MM.1S (cell line): ENCODE measurements at regions not wholly inside any gene's neighbourhood (a gene's known extent, or its start where the extent isn't known, plus 50 kb on each side); places are given as distances from the start of the nearest gene placed in this dataset.

Experiments
- DNase-seq: peaks from one replicate; pipeline ENCODE4 v3.0.0-alpha.2; 2015
- H2AFZ ChIP-seq: fragments of 300-600 bp; sonication (generic); 2 replicates; pipeline ENCODE4 v1.6.0; 2016; ENCODE audit warnings: antibody characterized with exemption, low read length
- H3F3A ChIP-seq: fragments of 300-600 bp; sonication (generic); 2 replicates; pipeline ENCODE4 v1.6.1; 2016; ENCODE audit warnings: mild to moderate bottlenecking, antibody characterized with exemption, low read length, moderate library complexity, mixed read lengths; ENCODE audit not compliant: insufficient read depth
- H3K27ac ChIP-seq: fragments of 300-600 bp; sonication (generic); 2 replicates; pipeline ENCODE4 v1.5.1; 2016; ENCODE audit warnings: mild to moderate bottlenecking, low read length
- H3K27me3 ChIP-seq: fragments of 300-600 bp; sonication (generic); replicated peaks from 2 replicates; pipeline ENCODE4 v1.6.0; 2016; ENCODE audit warnings: low read length; ENCODE audit not compliant: insufficient read depth
- H3K36me3 ChIP-seq: fragments of 300-600 bp; sonication (generic); replicated peaks from 2 replicates; pipeline ENCODE4 v1.6.1; 2016; ENCODE audit warnings: mild to moderate bottlenecking, low read length, mixed read lengths; ENCODE audit not compliant: insufficient read depth
- H3K4me1 ChIP-seq: fragments of 300-600 bp; sonication (generic); 2 replicates; pipeline ENCODE4 v1.6.1; 2016; ENCODE audit warnings: low read length, mixed read lengths
- H3K4me2 ChIP-seq: fragments of 300-600 bp; sonication (generic); 2 replicates; pipeline ENCODE4 v1.6.0; 2016; ENCODE audit warnings: low read depth, low read length
- H3K4me3 ChIP-seq: fragments of 300-600 bp; sonication (generic); 2 replicates; pipeline ENCODE4 v1.5.1; 2016; ENCODE audit warnings: low read length, mixed read lengths
- H3K79me2 ChIP-seq: fragments of 300-600 bp; sonication (generic); 2 replicates; pipeline ENCODE4 v1.6.1; 2016; ENCODE audit warnings: mixed run types, low read length, mixed read lengths
- H3K9ac ChIP-seq: fragments of 300-600 bp; sonication (generic); 2 replicates; pipeline ENCODE4 v1.6.1; 2016; ENCODE audit warnings: low read length, mixed read lengths
- H3K9me2 ChIP-seq: fragments of 300-600 bp; sonication (generic); replicated peaks from 2 replicates; pipeline ENCODE4 v1.6.1; 2016; ENCODE audit warnings: mild to moderate bottlenecking, low read length, mixed read lengths; ENCODE audit not compliant: insufficient read depth
- H3K9me3 ChIP-seq: fragments of 300-600 bp; sonication (generic); replicated peaks from 2 replicates; pipeline ENCODE4 v1.6.1; 2016; ENCODE audit warnings: mild to moderate bottlenecking, low read length, mixed read lengths; ENCODE audit not compliant: insufficient read depth
- H4K20me1 ChIP-seq: fragments of 300-600 bp; sonication (generic); 2 replicates; pipeline ENCODE4 v1.6.1; 2016; ENCODE audit warnings: mild to moderate bottlenecking, low read length, moderate library complexity, mixed read lengths; ENCODE audit not compliant: insufficient read depth
- EZH2 ChIP-seq: fragments of 300-600 bp; sonication (generic); optimal IDR thresholded peaks from 2 replicates; pipeline ENCODE3; 2017; ENCODE audit warnings: low read depth, mild to moderate bottlenecking, antibody characterized with exemption, low read length, mixed read lengths
- EZH2phosphoT487 ChIP-seq: fragments of 300-600 bp; sonication (generic); IDR thresholded peaks from 2 replicates; pipeline ENCODE4 v1.6.1; 2018; ENCODE audit warnings: antibody characterized with exemption, low read length
- TF ChIP-seq, protein P1 (sequence below): fragments of 300-600 bp; sonication (generic); IDR thresholded peaks from 2 replicates; pipeline ENCODE4 v1.5.1; 2016; ENCODE audit warnings: antibody characterized with exemption, low read length, mixed read lengths

DNA sequence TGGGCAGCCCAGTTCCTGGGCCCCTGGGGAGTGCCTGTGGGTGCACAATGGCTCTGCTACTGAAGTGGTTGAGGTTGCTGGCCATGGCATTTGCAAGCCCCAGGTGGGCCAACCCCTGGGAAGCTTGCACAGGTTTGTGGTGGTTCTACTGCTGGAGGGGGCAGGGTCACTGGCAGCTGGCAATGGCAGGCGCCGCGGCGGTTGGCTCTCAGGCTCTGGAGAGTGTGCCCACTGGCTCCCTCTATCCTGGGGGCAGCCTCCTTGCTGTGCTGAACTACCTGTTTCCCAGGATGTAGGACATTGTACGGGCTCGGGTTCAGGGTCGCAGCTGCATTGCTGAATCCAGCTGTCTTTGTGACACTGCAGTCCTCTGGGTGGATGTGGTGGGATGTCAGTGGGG lies 180.2 kb upstream of the HES1 start:
- no peaks in the 10 kb centered on the region for H3K9me2 ChIP-seq
- no peak overlapping the region for H3K4me2 ChIP-seq
- TF ChIP-seq EZH2phosphoT487 (no peak), EZH2 (no peak)
- TF ChIP-seq, protein P1, sequence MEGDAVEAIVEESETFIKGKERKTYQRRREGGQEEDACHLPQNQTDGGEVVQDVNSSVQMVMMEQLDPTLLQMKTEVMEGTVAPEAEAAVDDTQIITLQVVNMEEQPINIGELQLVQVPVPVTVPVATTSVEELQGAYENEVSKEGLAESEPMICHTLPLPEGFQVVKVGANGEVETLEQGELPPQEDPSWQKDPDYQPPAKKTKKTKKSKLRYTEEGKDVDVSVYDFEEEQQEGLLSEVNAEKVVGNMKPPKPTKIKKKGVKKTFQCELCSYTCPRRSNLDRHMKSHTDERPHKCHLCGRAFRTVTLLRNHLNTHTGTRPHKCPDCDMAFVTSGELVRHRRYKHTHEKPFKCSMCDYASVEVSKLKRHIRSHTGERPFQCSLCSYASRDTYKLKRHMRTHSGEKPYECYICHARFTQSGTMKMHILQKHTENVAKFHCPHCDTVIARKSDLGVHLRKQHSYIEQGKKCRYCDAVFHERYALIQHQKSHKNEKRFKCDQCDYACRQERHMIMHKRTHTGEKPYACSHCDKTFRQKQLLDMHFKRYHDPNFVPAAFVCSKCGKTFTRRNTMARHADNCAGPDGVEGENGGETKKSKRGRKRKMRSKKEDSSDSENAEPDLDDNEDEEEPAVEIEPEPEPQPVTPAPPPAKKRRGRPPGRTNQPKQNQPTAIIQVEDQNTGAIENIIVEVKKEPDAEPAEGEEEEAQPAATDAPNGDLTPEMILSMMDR = no peak
- DNase-seq = no peak
- no peaks in the 10 kb centered on the region for H3K79me2 ChIP-seq
- H3F3A ChIP-seq = no peaks in the 10 kb centered on the region
- no peak overlapping the region for H3K27ac ChIP-seq
- H4K20me1 ChIP-seq = no peaks in the 10 kb centered on the region
- no peak overlapping the region for H3K4me3 ChIP-seq
- no peak overlapping the region for H2AFZ ChIP-seq
- H3K9me3 ChIP-seq = no peaks in the 10 kb centered on the region
- no peak overlapping the region for H3K9ac ChIP-seq
- H3K27me3 ChIP-seq = no peaks in the 10 kb centered on the region
- H3K36me3 ChIP-seq = no peaks in the 10 kb centered on the region
- no peaks in the 10 kb centered on the region for H3K4me1 ChIP-seq

DNA sequence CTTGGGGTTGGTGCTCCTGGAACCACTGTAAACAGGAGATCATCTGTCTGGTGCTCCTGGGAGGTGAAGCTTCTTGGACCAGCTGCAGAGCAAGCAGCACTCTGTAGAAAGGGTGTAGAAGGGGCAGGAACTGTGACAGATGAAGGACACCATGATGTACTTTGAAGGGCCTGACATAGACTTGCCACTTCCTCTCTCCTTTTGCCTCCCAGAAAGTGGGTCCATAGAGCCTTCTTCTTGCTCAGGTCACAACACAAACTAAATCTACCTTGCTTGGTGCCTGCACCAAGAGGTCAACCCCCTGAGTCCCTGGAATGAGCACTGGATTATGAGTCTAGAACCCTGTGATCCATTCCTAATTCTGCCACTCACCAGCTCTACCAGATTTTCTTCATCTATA lies 176.1 kb upstream of the HES1 start:
- Histone ChIP-seq H3K9ac (no peak overlapping the region), H3K4me3 (no peak overlapping the region), H3K79me2 (no peaks in the 10 kb centered on the region), H3K4me2 (no peak overlapping the region), H3K9me2 (no peaks in the 10 kb centered on the region), H3K27me3 (no peaks in the 10 kb centered on the region), H3K9me3 (no peaks in the 10 kb centered on the region), H3F3A (peaks cover 8% of the 10 kb centered on the region), H3K27ac (no peak overlapping the region), H3K4me1 (peaks cover 26% of the 10 kb centered on the region), H4K20me1 (no peaks in the 10 kb centered on the region), H2AFZ (no peak overlapping the region), H3K36me3 (no peaks in the 10 kb centered on the region)
- TF ChIP-seq EZH2 (no peak), EZH2phosphoT487 (no peak)
- TF ChIP-seq, protein P1 = no peak
- DNase-seq = no peak

DNA sequence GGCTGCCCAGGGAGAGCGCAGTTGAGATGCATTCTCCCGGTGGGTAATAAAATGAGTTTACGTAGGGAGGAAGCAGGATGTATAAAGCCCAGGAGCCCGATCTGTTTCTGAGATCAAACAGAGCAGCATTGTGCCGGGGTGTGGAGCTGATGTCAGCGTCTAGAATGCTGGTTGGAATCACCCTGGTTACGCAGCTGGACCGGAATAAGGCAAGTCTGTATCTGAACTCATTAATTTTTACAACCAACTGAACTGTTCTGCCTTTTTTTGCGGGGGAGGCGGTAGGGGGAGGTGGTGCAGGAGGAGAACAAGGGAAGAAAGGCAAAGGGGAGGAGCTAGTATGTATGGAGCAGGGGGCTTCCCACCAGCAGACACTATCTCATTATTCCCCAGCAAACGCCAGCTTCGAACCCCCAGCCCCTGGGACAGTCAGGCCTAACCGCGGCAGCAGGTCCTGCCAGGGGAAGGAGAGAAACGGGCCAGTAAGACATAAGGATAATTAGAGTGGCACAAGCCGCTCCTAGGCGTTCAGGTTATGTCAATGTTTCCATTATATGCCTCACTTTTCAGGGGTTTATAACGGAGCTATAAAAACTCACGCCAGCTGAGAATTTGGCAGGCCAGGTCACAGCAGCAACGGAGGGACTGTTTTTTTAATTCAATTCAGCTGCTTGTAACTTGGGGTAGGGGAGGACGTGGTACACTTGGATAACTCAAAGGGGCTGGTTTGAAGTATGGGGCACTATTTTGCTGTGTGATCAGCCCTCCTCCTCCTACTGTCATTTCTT lies 175.3 kb upstream of the HES1 start:
- H3K27me3 ChIP-seq = no peaks in the 10 kb centered on the region

More for the DNA sequence above, 175.3 kb upstream of the HES1 start:
- Histone ChIP-seq H2AFZ (no peak overlapping the region), H3K36me3 (no peaks in the 10 kb centered on the region), H3K9me2 (no peaks in the 10 kb centered on the region), H3K27ac (no peak overlapping the region), H4K20me1 (no peaks in the 10 kb centered on the region), H3F3A (peaks cover 8% of the 10 kb centered on the region), H3K4me1 (peaks cover 30% of the 10 kb centered on the region), H3K9ac (no peak overlapping the region), H3K9me3 (no peaks in the 10 kb centered on the region), H3K79me2 (no peaks in the 10 kb centered on the region), H3K4me3 (no peak overlapping the region), H3K4me2 (no peak overlapping the region)
- no peak for TF ChIP-seq EZH2phosphoT487
- no peak for TF ChIP-seq EZH2
- TF ChIP-seq, protein P1 = no peak
- DNase-seq = no peak
